ENCODE measurements at regions not wholly inside any gene's neighbourhood (a gene's known extent, or its start where the extent isn't known, plus 50 kb on each side); places are given as distances from the start of the nearest gene placed in this dataset.

GRCh38 chr7:46723742-46724141 is 802.7 kb upstream of the IGFBP3 start:
- DNase-seq (ENCODE audit: low read depth) = no peak

GRCh38 chr7:46723003-46723402 is 801.9 kb upstream of the IGFBP3 start:
- no peak for DNase-seq (ENCODE audit: low read depth)

GRCh38 chr7:46720761-46721160 is 799.7 kb upstream of the IGFBP3 start:
- DNase-seq (ENCODE audit: low read depth) = no peak

- DNase-seq (ENCODE audit: low read depth) = no peak
Observed at GRCh38 chr7:46719616-46720015, 798.5 kb upstream of the IGFBP3 start.

GRCh38 chr7:46716926-46717325 is 795.9 kb upstream of the IGFBP3 start:
- no peak for DNase-seq (ENCODE audit: low read depth)

GRCh38 chr7:46715579-46715978 is 794.5 kb upstream of the IGFBP3 start:
- DNase-seq (ENCODE audit: low read depth) = no peak

GRCh38 chr7:46714904-46715303 is 793.8 kb upstream of the IGFBP3 start:
- no peak for DNase-seq (ENCODE audit: low read depth)

GRCh38 chr7:46713868-46714596 is 793.0 kb upstream of the IGFBP3 start:
- no peak for DNase-seq (ENCODE audit: low read depth)

- DNase-seq (ENCODE audit: low read depth) = peak; percentile 62
Observed at GRCh38 chr7:46710927-46711326, 789.9 kb upstream of the IGFBP3 start.

GRCh38 chr7:46707973-46708372 is 786.9 kb upstream of the IGFBP3 start:
- DNase-seq (ENCODE audit: low read depth) = no peak

GRCh38 chr7:46705386-46706255 is 784.5 kb upstream of the IGFBP3 start:
- DNase-seq (ENCODE audit: low read depth) = peak; percentile 47

GRCh38 chr7:46696741-46697140 is 775.7 kb upstream of the IGFBP3 start:
- no peak for DNase-seq (ENCODE audit: low read depth)

- no peak for DNase-seq (ENCODE audit: low read depth)
Observed at GRCh38 chr7:46695051-46695708, 774.1 kb upstream of the IGFBP3 start.

- DNase-seq (ENCODE audit: low read depth) = no peak
Observed at GRCh38 chr7:46694058-46694457, 773.0 kb upstream of the IGFBP3 start.

GRCh38 chr7:46687203-46687602 is 766.1 kb upstream of the IGFBP3 start:
- DNase-seq (ENCODE audit: low read depth) = no peak

- no peak for DNase-seq (ENCODE audit: low read depth)
Observed at GRCh38 chr7:46685051-46685450, 764.0 kb upstream of the IGFBP3 start.

- DNase-seq (ENCODE audit: low read depth) = peak; percentile 65
Observed at GRCh38 chr7:46682836-46683624, 762.0 kb upstream of the IGFBP3 start.

GRCh38 chr7:46681865-46682503 is 760.9 kb upstream of the IGFBP3 start:
- DNase-seq (ENCODE audit: low read depth) = no peak

GRCh38 chr7:46680147-46680546 is 759.1 kb upstream of the IGFBP3 start:
- DNase-seq (ENCODE audit: low read depth) = no peak

- no peak for DNase-seq (ENCODE audit: low read depth)
Observed at GRCh38 chr7:46679671-46680070, 758.6 kb upstream of the IGFBP3 start.

GRCh38 chr7:46678421-46678820 is 757.3 kb upstream of the IGFBP3 start:
- no peak for DNase-seq (ENCODE audit: low read depth)

GRCh38 chr7:46675456-46675855 is 754.4 kb upstream of the IGFBP3 start:
- DNase-seq (ENCODE audit: low read depth) = no peak
